ENCODE measurements at regions not wholly inside any gene's neighbourhood (a gene's known extent, or its start where the extent isn't known, plus 50 kb on each side); places are given as distances from the start of the nearest gene placed in this dataset.

- TF ChIP-seq CTCF (conservative IDR thresholded peaks at IDR 0.05) (no peak), ZFX (IDR thresholded peaks at IDR 0.05) (no peak)
Measured at GRCh38 chr5:51995773-51996306, 612.6 kb downstream of the ISL1 start.

All from C4-2B (cell line).